ENCODE measurements at regions not wholly inside any gene's neighbourhood (a gene's known extent, or its start where the extent isn't known, plus 50 kb on each side); places are given as distances from the start of the nearest gene placed in this dataset.

DNA sequence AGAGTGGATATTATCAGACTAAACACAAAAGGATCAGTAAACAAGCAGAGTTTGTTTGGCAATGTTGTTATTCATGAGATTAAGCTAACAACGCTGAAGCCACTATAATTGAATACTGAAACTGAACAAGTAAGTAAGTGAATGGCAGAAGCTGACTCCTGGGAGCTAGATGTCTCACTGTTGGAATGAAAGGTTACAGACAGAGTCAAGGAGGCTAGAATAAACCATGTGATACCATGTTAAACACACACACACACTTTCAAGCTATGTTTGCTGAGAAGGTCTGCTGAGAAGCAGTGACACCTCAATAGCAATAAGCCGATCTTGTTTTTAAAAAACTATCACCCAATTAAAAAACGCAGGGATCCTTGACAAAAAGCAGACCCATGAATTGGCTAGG lies 1609.4 kb upstream of the MIR17HG start:
- TF ChIP-seq, protein P1, sequence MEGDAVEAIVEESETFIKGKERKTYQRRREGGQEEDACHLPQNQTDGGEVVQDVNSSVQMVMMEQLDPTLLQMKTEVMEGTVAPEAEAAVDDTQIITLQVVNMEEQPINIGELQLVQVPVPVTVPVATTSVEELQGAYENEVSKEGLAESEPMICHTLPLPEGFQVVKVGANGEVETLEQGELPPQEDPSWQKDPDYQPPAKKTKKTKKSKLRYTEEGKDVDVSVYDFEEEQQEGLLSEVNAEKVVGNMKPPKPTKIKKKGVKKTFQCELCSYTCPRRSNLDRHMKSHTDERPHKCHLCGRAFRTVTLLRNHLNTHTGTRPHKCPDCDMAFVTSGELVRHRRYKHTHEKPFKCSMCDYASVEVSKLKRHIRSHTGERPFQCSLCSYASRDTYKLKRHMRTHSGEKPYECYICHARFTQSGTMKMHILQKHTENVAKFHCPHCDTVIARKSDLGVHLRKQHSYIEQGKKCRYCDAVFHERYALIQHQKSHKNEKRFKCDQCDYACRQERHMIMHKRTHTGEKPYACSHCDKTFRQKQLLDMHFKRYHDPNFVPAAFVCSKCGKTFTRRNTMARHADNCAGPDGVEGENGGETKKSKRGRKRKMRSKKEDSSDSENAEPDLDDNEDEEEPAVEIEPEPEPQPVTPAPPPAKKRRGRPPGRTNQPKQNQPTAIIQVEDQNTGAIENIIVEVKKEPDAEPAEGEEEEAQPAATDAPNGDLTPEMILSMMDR (conservative IDR thresholded peaks at IDR 0.05; ENCODE audit: low read depth, low read length), result no peak
- TF ChIP-seq EZH2phosphoT487 (IDR thresholded peaks at IDR 0.05; ENCODE audit: borderline replicate concordance, low read length), result no peak
